Fibroblast of villous mesenchyme (primary cell): ENCODE measurements at regions not wholly inside any gene's neighbourhood (a gene's known extent, or its start where the extent isn't known, plus 50 kb on each side); places are given as distances from the start of the nearest gene placed in this dataset.

Experiments used
- DNase-seq: peaks from one replicate; pipeline ENCODE4 v3.0.0-alpha.2; 2010; ENCODE audit warnings: low read depth
- H3K4me3 ChIP-seq: 2 replicates; pipeline ENCODE4 v1.5.1; 2011; ENCODE audit warnings: low read depth, mild to moderate bottlenecking, low read length
- CTCF ChIP-seq: IDR thresholded peaks from 2 replicates; pipeline ENCODE4 v1.5.1; 2012; ENCODE audit warnings: low read depth, mild to moderate bottlenecking, low read length; ENCODE audit not compliant: insufficient read depth

GRCh38 chr2:7502336-7502735 is 585.1 kb downstream of the RNF144A start:
- no peak for DNase-seq
- no peak overlapping the region for H3K4me3 ChIP-seq

GRCh38 chr2:7508296-7508943 is 591.2 kb downstream of the RNF144A start:
- no peak overlapping the region for H3K4me3 ChIP-seq
- no peak for DNase-seq
- no peak for TF ChIP-seq CTCF

More at GRCh38 chr2:7502336-7502735, 585.1 kb downstream of the RNF144A start:
- TF ChIP-seq CTCF: no peak

GRCh38 chr2:7510353-7510752 is 593.1 kb downstream of the RNF144A start:
- H3K4me3 ChIP-seq: no peak overlapping the region
- TF ChIP-seq CTCF: no peak
- no peak for DNase-seq

GRCh38 chr2:7513834-7514233 is 596.6 kb downstream of the RNF144A start:
- no peak for TF ChIP-seq CTCF
- no peak overlapping the region for H3K4me3 ChIP-seq
- no peak for DNase-seq

GRCh38 chr2:7515327-7515726 is 598.1 kb downstream of the RNF144A start:
- no peak overlapping the region for H3K4me3 ChIP-seq
- DNase-seq: no peak
- TF ChIP-seq CTCF: no peak

- no peak for DNase-seq
- H3K4me3 ChIP-seq: no peak overlapping the region
- TF ChIP-seq CTCF: no peak
Observed at GRCh38 chr2:7516484-7517063, 599.4 kb downstream of the RNF144A start.

GRCh38 chr2:7517088-7517487 is 599.9 kb downstream of the RNF144A start:
- DNase-seq: peak; percentile 22
- TF ChIP-seq CTCF: no peak
- H3K4me3 ChIP-seq: no peak overlapping the region
